Memory B cell (primary cell): ENCODE measurements at regions not wholly inside any gene's neighbourhood (a gene's known extent, or its start where the extent isn't known, plus 50 kb on each side); places are given as distances from the start of the nearest gene placed in this dataset.

Experiments
- ATAC-seq: fragments of 150-1000 bp; cut with Tn5 transposase; 2 replicates; pipeline ENCODE4 v1.10.0; 2021; ENCODE audit warnings: low read depth, mild to moderate bottlenecking, moderate library complexity
- DNase-seq, 2 donors: peaks; one replicate each; pipeline ENCODE4 v3.0.0; 2022; ENCODE audit warnings: low spot score in 2 of 2
- H3K27ac Mint-ChIP-seq: one replicate; pipeline ENCODE4 v1.8.0; 2022; ENCODE audit warnings: mild to moderate bottlenecking, moderate library complexity, mixed read lengths
- H3K27me3 Mint-ChIP-seq: one replicate; pipeline ENCODE4 v1.8.0; 2022; ENCODE audit warnings: mixed read lengths
- H3K36me3 Mint-ChIP-seq: one replicate; pipeline ENCODE4 v1.8.0; 2022; ENCODE audit warnings: mild to moderate bottlenecking, mixed read lengths
- H3K4me1 Mint-ChIP-seq: one replicate; pipeline ENCODE4 v1.8.0; 2022; ENCODE audit warnings: mixed read lengths
- H3K4me3 Mint-ChIP-seq: one replicate; pipeline ENCODE4 v1.8.0; 2022; ENCODE audit warnings: mild to moderate bottlenecking, moderate library complexity, mixed read lengths
- H3K9me3 Mint-ChIP-seq: one replicate; pipeline ENCODE4 v1.8.0; 2022; ENCODE audit warnings: mixed read lengths

GRCh38 chrX:40452031-40452430 is 128.7 kb upstream of the ATP6AP2 start:
- DNase-seq (no peak), ATAC-seq (no peak)
- Mint-ChIP-seq H3K27me3 (peaks cover 12% of the 10 kb centered on the region), H3K4me3 (no peak overlapping the region), H3K4me1 (no peaks in the 10 kb centered on the region), H3K36me3 (peaks cover 1% of the 10 kb centered on the region), H3K27ac (no peak overlapping the region), H3K9me3 (no peaks in the 10 kb centered on the region)

GRCh38 chrX:40449956-40450706 is 130.6 kb upstream of the ATP6AP2 start:
- no peak for DNase-seq
- H3K9me3 Mint-ChIP-seq, result no peaks in the 10 kb centered on the region
- no peak overlapping the region for H3K4me3 Mint-ChIP-seq
- peaks cover 1% of the 10 kb centered on the region for H3K36me3 Mint-ChIP-seq
- no peaks in the 10 kb centered on the region for H3K4me1 Mint-ChIP-seq
- no peak overlapping the region for H3K27ac Mint-ChIP-seq
- no peak for ATAC-seq
- H3K27me3 Mint-ChIP-seq, result peaks cover 12% of the 10 kb centered on the region

- no peak overlapping the region for H3K27ac Mint-ChIP-seq
These were observed 131.4 kb upstream of the ATP6AP2 start for GRCh38 chrX:40449396-40449795.

GRCh38 chrX:40448793-40449192 is 132.0 kb upstream of the ATP6AP2 start:
- Mint-ChIP-seq H3K27ac (no peak overlapping the region), H3K27me3 (peaks cover 7% of the 10 kb centered on the region), H3K36me3 (no peaks in the 10 kb centered on the region), H3K4me3 (no peak overlapping the region), H3K9me3 (no peaks in the 10 kb centered on the region), H3K4me1 (no peaks in the 10 kb centered on the region)
- no peak for DNase-seq
- no peak for ATAC-seq

More at GRCh38 chrX:40449396-40449795, 131.4 kb upstream of the ATP6AP2 start:
- Mint-ChIP-seq H3K4me1 (no peaks in the 10 kb centered on the region), H3K9me3 (no peaks in the 10 kb centered on the region), H3K4me3 (no peak overlapping the region), H3K36me3 (peaks cover 1% of the 10 kb centered on the region), H3K27me3 (peaks cover 10% of the 10 kb centered on the region)
- no peak for DNase-seq
- no peak for ATAC-seq

GRCh38 chrX:40446921-40447320 is 133.8 kb upstream of the ATP6AP2 start:
- Mint-ChIP-seq H3K36me3 (no peaks in the 10 kb centered on the region), H3K9me3 (no peaks in the 10 kb centered on the region), H3K4me1 (peaks cover 3% of the 10 kb centered on the region), H3K27ac (no peak overlapping the region), H3K27me3 (peaks cover 2% of the 10 kb centered on the region), H3K4me3 (no peak overlapping the region)
- ATAC-seq, result no peak
- DNase-seq, result no peak

GRCh38 chrX:40445691-40446090 is 135.1 kb upstream of the ATP6AP2 start:
- Mint-ChIP-seq H3K4me3 (no peak overlapping the region), H3K36me3 (no peaks in the 10 kb centered on the region), H3K9me3 (no peaks in the 10 kb centered on the region), H3K27ac (no peak overlapping the region), H3K4me1 (peaks cover 3% of the 10 kb centered on the region), H3K27me3 (no peaks in the 10 kb centered on the region)
- ATAC-seq (no peak), DNase-seq (no peak)

- peaks cover 3% of the 10 kb centered on the region for H3K4me1 Mint-ChIP-seq
- DNase-seq, result no peak
- H3K9me3 Mint-ChIP-seq, result no peaks in the 10 kb centered on the region
- no peak overlapping the region for H3K4me3 Mint-ChIP-seq
- no peak for ATAC-seq
- H3K36me3 Mint-ChIP-seq, result no peaks in the 10 kb centered on the region
- no peak overlapping the region for H3K27ac Mint-ChIP-seq
- no peaks in the 10 kb centered on the region for H3K27me3 Mint-ChIP-seq
These were observed 135.8 kb upstream of the ATP6AP2 start for GRCh38 chrX:40444798-40445496.

GRCh38 chrX:40444133-40444532 is 136.6 kb upstream of the ATP6AP2 start:
- H3K9me3 Mint-ChIP-seq, result no peaks in the 10 kb centered on the region
- peaks cover 3% of the 10 kb centered on the region for H3K4me1 Mint-ChIP-seq

GRCh38 chrX:40440866-40441265 is 139.9 kb upstream of the ATP6AP2 start:
- no peaks in the 10 kb centered on the region for H3K27me3 Mint-ChIP-seq
- no peak overlapping the region for H3K4me3 Mint-ChIP-seq
- no peaks in the 10 kb centered on the region for H3K9me3 Mint-ChIP-seq
- H3K36me3 Mint-ChIP-seq, result no peaks in the 10 kb centered on the region
- no peak for DNase-seq
- no peak for ATAC-seq
- H3K27ac Mint-ChIP-seq, result no peak overlapping the region
- peaks cover 3% of the 10 kb centered on the region for H3K4me1 Mint-ChIP-seq

More at GRCh38 chrX:40444133-40444532, 136.6 kb upstream of the ATP6AP2 start:
- ATAC-seq, result no peak
- Mint-ChIP-seq H3K36me3 (no peaks in the 10 kb centered on the region), H3K27ac (no peak overlapping the region), H3K27me3 (no peaks in the 10 kb centered on the region), H3K4me3 (no peak overlapping the region)
- DNase-seq, result no peak

- ATAC-seq, result no peak
- Mint-ChIP-seq H3K9me3 (no peaks in the 10 kb centered on the region), H3K4me3 (no peak overlapping the region), H3K4me1 (peaks cover 3% of the 10 kb centered on the region), H3K27me3 (no peaks in the 10 kb centered on the region), H3K36me3 (no peaks in the 10 kb centered on the region), H3K27ac (no peak overlapping the region)
- DNase-seq, result no peak
These were observed 140.9 kb upstream of the ATP6AP2 start for GRCh38 chrX:40439625-40440532.

- H3K4me3 Mint-ChIP-seq, result no peak overlapping the region
- no peaks in the 10 kb centered on the region for H3K4me1 Mint-ChIP-seq
- H3K27me3 Mint-ChIP-seq, result no peaks in the 10 kb centered on the region
- no peak overlapping the region for H3K27ac Mint-ChIP-seq
- ATAC-seq (no peak), DNase-seq (no peak)
- no peaks in the 10 kb centered on the region for H3K36me3 Mint-ChIP-seq
- H3K9me3 Mint-ChIP-seq, result no peaks in the 10 kb centered on the region
These were observed 143.4 kb upstream of the ATP6AP2 start for GRCh38 chrX:40437348-40437747.

GRCh38 chrX:40434947-40435346 is 145.8 kb upstream of the ATP6AP2 start:
- H3K4me1 Mint-ChIP-seq, result no peaks in the 10 kb centered on the region
- no peaks in the 10 kb centered on the region for H3K27me3 Mint-ChIP-seq
- H3K9me3 Mint-ChIP-seq, result peaks cover 6% of the 10 kb centered on the region
- ATAC-seq, result no peak
- no peak for DNase-seq
- H3K27ac Mint-ChIP-seq, result no peak overlapping the region
- H3K36me3 Mint-ChIP-seq, result peaks cover 2% of the 10 kb centered on the region
- H3K4me3 Mint-ChIP-seq, result no peak overlapping the region

GRCh38 chrX:40434443-40434842 is 146.3 kb upstream of the ATP6AP2 start:
- H3K27ac Mint-ChIP-seq, result no peak overlapping the region
- DNase-seq (no peak), ATAC-seq (no peak)
- peaks cover 6% of the 10 kb centered on the region for H3K9me3 Mint-ChIP-seq
- H3K27me3 Mint-ChIP-seq, result no peaks in the 10 kb centered on the region
- H3K4me3 Mint-ChIP-seq, result no peak overlapping the region
- no peaks in the 10 kb centered on the region for H3K4me1 Mint-ChIP-seq
- peaks cover 2% of the 10 kb centered on the region for H3K36me3 Mint-ChIP-seq

GRCh38 chrX:40433160-40433559 is 147.6 kb upstream of the ATP6AP2 start:
- Mint-ChIP-seq H3K27ac (no peak overlapping the region), H3K27me3 (no peaks in the 10 kb centered on the region), H3K36me3 (peaks cover 2% of the 10 kb centered on the region), H3K4me1 (no peaks in the 10 kb centered on the region), H3K9me3 (peaks cover 6% of the 10 kb centered on the region), H3K4me3 (no peak overlapping the region)
- no peak for DNase-seq
- no peak for ATAC-seq
